CD14-positive monocyte (primary cell): ENCODE measurements at regions not wholly inside any gene's neighbourhood (a gene's known extent, or its start where the extent isn't known, plus 50 kb on each side); places are given as distances from the start of the nearest gene placed in this dataset.

Source experiments
- DNase-seq, 3 donors: peaks; one replicate each; pipeline ENCODE4 v3.0.0-alpha.2; 2011 to 2022
- H2AFZ ChIP-seq: 2 replicates; pipeline ENCODE4 v1.6.0; 2012; ENCODE audit warnings: mild to moderate bottlenecking, low read depth, low read length, inconsistent platforms; ENCODE audit not compliant: insufficient read depth, poor library complexity, severe bottlenecking
- H3K27ac ChIP-seq, 2 donors: 1 replicate in 1 of 2; 2 replicates in 1 of 2; pipeline ENCODE4 v1.5.1; 2012 to 2013; ENCODE audit warnings: low read length in 2 of 2, control low read depth in 1 of 2, inconsistent platforms in 1 of 2, low read depth in 1 of 2, mild to moderate bottlenecking in 1 of 2
- H3K27me3 ChIP-seq, 2 donors: one replicate each; pipeline versions ENCODE4 v1.6.0 to v1.6.1; 2011 to 2013; ENCODE audit warnings: low read length in 2 of 2; ENCODE audit not compliant: control insufficient read depth in 2 of 2, insufficient read depth in 2 of 2
- H3K36me3 ChIP-seq, 2 donors: replicated peaks in 1 of 2; 1 replicate in 1 of 2; 2 replicates in 1 of 2; pipeline versions ENCODE4 v1.5.1 to v1.6.1; 2012 to 2013; ENCODE audit warnings: low read length in 2 of 2, control low read depth in 1 of 2, inconsistent platforms in 1 of 2, mild to moderate bottlenecking in 1 of 2; ENCODE audit not compliant: insufficient read depth in 2 of 2, control insufficient read depth in 1 of 2
- H3K4me1 ChIP-seq, 2 donors: 1 replicate in 1 of 2; 2 replicates in 1 of 2; pipeline versions ENCODE4 v1.5.1 to v1.6.1; 2012 to 2013; ENCODE audit warnings: low read length in 2 of 2, control low read depth in 1 of 2, inconsistent platforms in 1 of 2, mild to moderate bottlenecking in 1 of 2, moderate library complexity in 1 of 2; ENCODE audit not compliant: insufficient read depth in 2 of 2, control insufficient read depth in 1 of 2
- H3K4me2 ChIP-seq: replicated peaks from 2 replicates; pipeline ENCODE3; 2012; ENCODE audit warnings: low read length, moderate library complexity, mild to moderate bottlenecking; ENCODE audit not compliant: poor library complexity, severe bottlenecking; ENCODE audit errors: extremely low read depth
- H3K4me3 ChIP-seq, 3 experiments: fragments of 200-600 bp in 1 of 3; sonication (generic) in 1 of 3; replicated peaks in 1 of 3; 1 replicate in 2 of 3; 2 replicates in 1 of 3; pipeline ENCODE4 v1.5.1; 2011 to 2013; ENCODE audit warnings: low read length in 3 of 3, mild to moderate bottlenecking in 3 of 3, control low read depth in 2 of 3, low read depth in 2 of 3, inconsistent platforms in 1 of 3, moderate library complexity in 1 of 3
- H3K79me2 ChIP-seq: 2 replicates; pipeline ENCODE4 v1.6.0; 2012; ENCODE audit warnings: mild to moderate bottlenecking, control low read depth, inconsistent platforms, low read length, moderate library complexity; ENCODE audit not compliant: insufficient read depth
- H3K9ac ChIP-seq: 2 replicates; pipeline ENCODE4 v1.6.0; 2017; ENCODE audit warnings: low read length, mild to moderate bottlenecking; ENCODE audit not compliant: insufficient read depth, poor library complexity, severe bottlenecking
- H3K9me3 ChIP-seq, 2 donors: replicated peaks in 1 of 2; 1 replicate in 1 of 2; 2 replicates in 1 of 2; pipeline versions ENCODE4 v1.5.1 to v1.6.1; 2012 to 2013; ENCODE audit warnings: low read length in 2 of 2, control low read depth in 1 of 2; ENCODE audit not compliant: control insufficient read depth in 1 of 2, insufficient read depth in 1 of 2
- H4K20me1 ChIP-seq: 2 replicates; pipeline ENCODE4 v1.6.0; 2012; ENCODE audit warnings: mild to moderate bottlenecking, low read length, control low read depth, moderate library complexity; ENCODE audit not compliant: insufficient read depth
- H3K27ac Mint-ChIP-seq, 7 donors: one replicate each; pipeline ENCODE4 v1.8.0; 2020; ENCODE audit warnings: mild to moderate bottlenecking in 7 of 7, mixed read lengths in 7 of 7, moderate library complexity in 6 of 7, inconsistent platforms in 2 of 7
- H3K27me3 Mint-ChIP-seq, 3 donors: one replicate each; pipeline ENCODE4 v1.8.0; 2021 to 2022; ENCODE audit warnings: low read depth in 3 of 3, mild to moderate bottlenecking in 3 of 3, mixed read lengths in 3 of 3, moderate library complexity in 3 of 3, inconsistent platforms in 1 of 3
- H3K36me3 Mint-ChIP-seq, 2 donors: one replicate each; pipeline ENCODE4 v1.8.0; 2020; ENCODE audit warnings: mixed read lengths in 2 of 2, inconsistent platforms in 1 of 2, mild to moderate bottlenecking in 1 of 2
- H3K4me1 Mint-ChIP-seq: one replicate; pipeline ENCODE4 v1.8.0; 2020; ENCODE audit warnings: mild to moderate bottlenecking, mixed read lengths
- H3K4me3 Mint-ChIP-seq, 2 donors: one replicate each; pipeline ENCODE4 v1.8.0; 2020; ENCODE audit warnings: mild to moderate bottlenecking in 2 of 2, mixed read lengths in 2 of 2, moderate library complexity in 1 of 2
- H3K9me3 Mint-ChIP-seq, 7 donors: one replicate each; pipeline ENCODE4 v1.8.0; 2020 to 2022; ENCODE audit warnings: mixed read lengths in 7 of 7, mild to moderate bottlenecking in 6 of 7, moderate library complexity in 6 of 7, inconsistent platforms in 2 of 7
- CTCF ChIP-seq: fragments of 200-600 bp; IDR thresholded peaks from one replicate; pipeline ENCODE4 v1.8.0; 2022; ENCODE audit warnings: antibody characterized with exemption, mild to moderate bottlenecking
- WGBS: methylation state at CpG from one replicate; pipeline ENCODE4 v1.1.5; 2013; ENCODE audit warnings: missing lambda C conversion rate; ENCODE audit not compliant: insufficient coverage; 5-methylcytosine and 5-hydroxymethylcytosine counted together
- intact Hi-C, 2 donors: fragments of 100-400 bp; cut with micrococcal nuclease; formaldehyde crosslinking; loops; one replicate each; pipeline versions ENCODE4 v1.15.0 to v1.15.1; 2023

GRCh38 chr5:104815212-104815611, 1252.6 kb upstream of the NUDT12 start:
- Histone ChIP-seq H3K27ac (no peak overlapping the region), H3K4me1 (no peaks in the 10 kb centered on the region), H3K27me3 (no peaks in the 10 kb centered on the region), H2AFZ (no peak overlapping the region), H3K79me2 (no peaks in the 10 kb centered on the region), H3K4me3 (no peak overlapping the region), H3K9me3 (peaks cover 0 to 1% of the 10 kb centered on the region in 2 donors), H3K36me3 (no peaks in the 10 kb centered on the region), H3K9ac (no peak overlapping the region), H4K20me1 (no peaks in the 10 kb centered on the region), H3K4me2 (no peak overlapping the region)
- H3K9me3 Mint-ChIP-seq: peaks cover 0 to 7% (median 0%) of the 10 kb centered on the region in 7 donors
- TF ChIP-seq CTCF: no peak
- no peaks in the 10 kb centered on the region for H3K27me3 Mint-ChIP-seq
- no peaks in the 10 kb centered on the region for H3K36me3 Mint-ChIP-seq
- no peaks in the 10 kb centered on the region for H3K4me1 Mint-ChIP-seq
- DNase-seq: no peak
- intact Hi-C loops: no loop called here
- no CpG with 5 or more reads among the region's 1 CpG for WGBS
- H3K4me3 Mint-ChIP-seq: no peak overlapping the region
- H3K27ac Mint-ChIP-seq: no peak overlapping the region

DNA sequence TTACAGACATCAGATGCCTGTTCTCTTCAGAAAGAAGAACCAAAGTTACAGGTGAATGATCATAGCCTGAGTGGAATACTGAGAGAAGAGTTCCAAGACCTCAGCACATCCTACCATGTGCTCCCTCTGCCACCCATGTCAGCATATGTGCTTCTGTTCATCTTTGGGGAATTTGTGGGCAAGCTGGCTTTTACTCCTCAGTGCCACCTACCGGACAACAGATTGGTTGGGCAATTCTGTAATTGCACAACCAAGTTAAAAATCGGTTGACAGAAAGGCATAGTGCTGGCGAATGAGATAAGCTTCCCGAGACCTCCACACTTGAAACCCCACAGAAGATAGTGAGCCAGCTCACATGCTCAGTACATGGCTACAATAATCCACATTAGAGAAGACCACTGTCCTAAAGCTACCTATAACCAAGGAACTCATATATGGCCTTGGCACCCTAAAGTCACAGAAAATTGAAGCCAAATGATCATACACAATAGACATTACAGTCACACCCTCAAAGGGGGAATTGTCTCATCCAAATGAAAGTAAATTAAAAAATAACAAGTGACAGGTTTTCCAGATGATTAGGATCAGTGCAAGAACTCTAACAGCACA, 1238.0 kb upstream of the NUDT12 start:
- H3K9me3 ChIP-seq: peaks cover 0 to 3% of the 10 kb centered on the region in 2 donors
- intact Hi-C loops: no loop called here
- H3K36me3 ChIP-seq: no peaks in the 10 kb centered on the region
- no peaks in the 10 kb centered on the region for H3K4me1 ChIP-seq
- Mint-ChIP-seq H3K27me3 (no peaks in the 10 kb centered on the region), H3K27ac (no peak overlapping the region), H3K4me1 (no peaks in the 10 kb centered on the region), H3K9me3 (peaks cover 0 to 4% (median under 1%) of the 10 kb centered on the region in 7 donors), H3K4me3 (no peak overlapping the region), H3K36me3 (no peaks in the 10 kb centered on the region)
- 83% methylated on average over 1 of the region's 4 CpGs for WGBS
- H3K4me3 ChIP-seq: no peak overlapping the region
- no peaks in the 10 kb centered on the region for H4K20me1 ChIP-seq
- no peak overlapping the region for H3K27ac ChIP-seq
- no peak for TF ChIP-seq CTCF
- H3K4me2 ChIP-seq: no peak overlapping the region
- H3K9ac ChIP-seq: no peak overlapping the region
- no peak overlapping the region for H2AFZ ChIP-seq
- H3K27me3 ChIP-seq: no peaks in the 10 kb centered on the region
- H3K79me2 ChIP-seq: no peaks in the 10 kb centered on the region
- no peak for DNase-seq
